ENCODE measurements at regions not wholly inside any gene's neighbourhood (a gene's known extent, or its start where the extent isn't known, plus 50 kb on each side); places are given as distances from the start of the nearest gene placed in this dataset.
"Not testable (repeated sequence)": the region's sequence is repeated elsewhere in the genome, so short reads cannot be mapped to it uniquely, and the experiment has no call there.

GRCh38 chr2:2586931-2587330 is 255.9 kb upstream of the MYT1L start:
- DNase-seq, result no peak

DNA sequence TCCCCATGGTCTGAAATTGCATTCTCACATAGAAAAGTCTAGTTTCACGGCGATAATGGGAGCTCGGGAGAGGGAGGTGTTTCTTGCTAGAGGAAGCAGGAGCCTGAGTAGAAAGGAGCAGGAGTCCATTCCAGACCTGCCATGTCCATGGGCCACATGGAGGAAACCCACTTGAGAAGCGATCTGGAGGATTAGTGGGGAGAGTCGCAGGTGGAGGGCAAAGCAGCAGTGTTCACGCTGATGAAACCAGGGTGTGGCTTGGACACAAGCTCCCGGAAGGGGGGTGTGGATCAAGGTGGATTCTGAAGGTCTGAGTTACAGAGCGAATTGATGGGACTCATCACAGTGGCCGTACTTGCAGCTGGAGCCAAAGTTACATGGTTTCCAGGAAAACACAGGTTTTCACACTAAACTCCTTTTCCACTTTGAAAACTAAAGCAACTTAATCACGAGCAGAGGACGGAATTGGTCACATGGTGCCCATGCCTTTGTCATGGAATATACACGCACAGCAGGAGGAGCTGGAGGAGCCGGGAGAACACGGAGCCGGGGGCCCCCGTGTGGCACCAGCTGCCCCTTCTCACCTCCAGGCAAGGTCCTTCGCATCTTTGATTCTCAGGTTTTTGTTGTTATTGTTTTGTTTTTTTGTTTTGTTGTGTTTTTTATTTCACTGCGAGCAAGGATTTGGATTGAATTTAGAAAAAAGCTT is 255.1 kb upstream of the MYT1L start:
- no peak for DNase-seq

- DNase-seq, result no peak
Observed at GRCh38 chr2:2582998-2583545, 252.0 kb upstream of the MYT1L start.

GRCh38 chr2:2581331-2582159 is 250.5 kb upstream of the MYT1L start:
- no peak for DNase-seq

GRCh38 chr2:2580841-2581240 is 249.8 kb upstream of the MYT1L start:
- not testable (repeated sequence) for DNase-seq

- no peak for DNase-seq
Observed at GRCh38 chr2:2580341-2580740, 249.3 kb upstream of the MYT1L start.

DNA sequence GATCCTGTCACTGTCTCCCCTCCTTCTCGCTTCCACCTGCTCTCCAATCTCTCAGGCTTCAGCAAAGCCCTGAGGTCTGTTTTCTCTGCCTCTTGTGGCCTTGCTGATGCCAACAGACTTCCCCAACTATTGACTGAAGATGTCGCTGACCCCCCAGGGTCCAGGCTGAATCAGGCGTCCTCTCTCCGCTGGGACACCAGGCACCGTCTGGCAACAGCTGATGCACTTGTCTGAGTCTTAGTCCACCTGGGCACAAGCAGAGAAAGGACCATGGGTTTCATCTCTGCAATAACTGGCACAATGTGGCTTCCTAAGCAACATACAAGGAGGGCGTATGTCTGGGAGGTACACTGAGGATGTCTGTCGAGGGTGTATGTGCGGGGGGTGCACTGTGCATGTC is 248.7 kb upstream of the MYT1L start:
- no peak for DNase-seq

- DNase-seq, result peak; percentile 62
Observed at GRCh38 chr2:2577407-2577831, 246.3 kb upstream of the MYT1L start.

DNA sequence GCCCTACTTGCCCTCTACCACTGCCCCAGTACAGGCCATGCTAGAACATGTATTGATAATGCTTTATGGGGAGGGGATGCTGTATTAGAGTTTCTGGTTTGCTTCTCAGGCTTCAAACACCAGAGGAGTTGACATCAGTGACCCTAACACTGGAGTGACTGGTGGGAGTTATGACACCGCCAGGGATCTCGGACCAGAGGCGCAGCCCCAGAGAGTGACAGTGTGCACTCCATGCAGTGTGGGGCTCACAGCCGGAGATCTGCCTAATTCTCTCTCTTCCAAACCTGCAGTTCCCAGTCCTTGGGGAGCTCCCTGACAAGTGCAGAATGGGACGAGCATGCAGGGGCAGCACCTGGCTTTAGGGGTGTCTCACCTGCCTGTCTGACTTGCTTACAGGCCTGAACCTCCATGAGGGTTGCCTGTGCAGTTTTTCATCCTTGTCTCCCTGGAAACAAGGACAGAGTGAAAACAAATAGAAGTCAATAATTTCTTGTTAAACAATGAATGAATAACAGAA is 244.9 kb upstream of the MYT1L start:
- DNase-seq, result no peak

DNA sequence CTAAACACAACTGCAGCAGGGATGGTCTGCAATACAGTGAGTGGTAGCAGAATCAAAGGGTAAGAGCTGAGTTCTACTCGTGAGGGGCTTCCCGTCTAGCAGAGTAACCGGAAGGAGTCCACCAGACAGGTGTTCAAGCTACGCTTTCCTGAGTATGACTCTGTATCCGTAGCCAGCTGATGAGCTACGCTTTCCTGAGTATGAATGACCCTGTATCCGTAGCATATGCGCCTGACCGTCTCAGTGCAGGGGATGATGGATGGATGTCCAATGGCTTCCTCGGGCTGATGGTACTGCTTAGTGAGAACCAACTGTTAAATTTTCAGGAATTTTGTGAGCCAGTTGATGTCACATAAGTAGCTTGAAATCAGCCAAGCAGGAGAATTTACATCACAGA is 244.1 kb upstream of the MYT1L start:
- DNase-seq, result no peak

- DNase-seq, result no peak
Observed at GRCh38 chr2:2574401-2575180, 243.5 kb upstream of the MYT1L start.

GRCh38 chr2:2573658-2574293 is 242.7 kb upstream of the MYT1L start:
- DNase-seq, result no peak

- DNase-seq, result no peak
Observed at GRCh38 chr2:2573205-2573604, 242.1 kb upstream of the MYT1L start.

DNA sequence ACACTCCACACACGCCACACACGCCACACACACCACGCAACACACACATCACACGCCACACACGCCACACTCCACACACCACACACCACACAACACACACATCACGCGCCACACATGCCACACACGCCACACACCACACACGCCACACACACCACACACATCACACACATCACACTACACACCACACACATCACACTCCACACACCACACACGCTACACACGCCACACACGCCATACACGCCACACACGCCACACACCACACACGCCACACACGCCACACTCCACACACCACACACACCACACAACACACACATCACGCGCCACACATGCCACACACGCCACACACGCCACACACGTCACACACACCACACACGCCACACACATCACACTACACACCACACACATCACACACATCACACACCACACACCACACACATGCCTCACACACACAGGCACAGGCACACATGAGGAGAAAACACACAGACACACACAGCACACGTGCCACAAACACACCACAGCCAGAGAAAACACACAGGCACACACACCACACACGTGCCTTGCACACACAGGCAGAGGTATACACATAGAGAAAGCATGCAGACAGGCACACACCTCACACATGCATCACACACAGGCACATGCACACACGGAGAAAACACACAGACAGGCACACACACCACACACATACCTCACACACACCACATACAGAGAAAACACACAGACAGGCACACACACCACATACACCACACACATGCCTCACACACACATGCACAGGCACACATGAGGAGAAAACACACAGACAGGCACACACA is 241.5 kb upstream of the MYT1L start:
- DNase-seq, result no peak

- no peak for DNase-seq
Observed at GRCh38 chr2:2571301-2572150, 240.5 kb upstream of the MYT1L start.

GRCh38 chr2:2570871-2571270 is 239.8 kb upstream of the MYT1L start:
- DNase-seq, result no peak

DNA sequence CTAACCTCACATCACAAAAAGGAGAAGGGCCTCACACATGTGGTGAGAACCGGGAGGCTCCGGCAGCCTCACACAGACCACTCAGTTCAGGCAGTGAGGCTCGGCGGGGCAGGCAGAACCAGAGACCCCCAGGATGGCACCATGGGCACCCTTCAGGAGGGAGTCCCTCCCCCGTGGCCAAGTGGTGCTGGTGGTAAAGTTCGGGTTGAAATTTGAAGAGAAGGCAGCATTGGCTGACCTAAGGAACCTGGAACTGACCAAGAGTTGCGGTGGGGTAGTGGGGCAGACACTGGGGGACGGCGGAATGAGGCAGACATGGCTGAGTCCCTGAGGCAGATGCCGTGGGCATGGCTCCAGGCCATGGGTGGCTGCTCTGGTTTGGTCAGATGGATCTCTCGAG is 239.3 kb upstream of the MYT1L start:
- DNase-seq, result no peak

- no peak for DNase-seq
Observed at GRCh38 chr2:2569836-2570235, 238.8 kb upstream of the MYT1L start.

DNA sequence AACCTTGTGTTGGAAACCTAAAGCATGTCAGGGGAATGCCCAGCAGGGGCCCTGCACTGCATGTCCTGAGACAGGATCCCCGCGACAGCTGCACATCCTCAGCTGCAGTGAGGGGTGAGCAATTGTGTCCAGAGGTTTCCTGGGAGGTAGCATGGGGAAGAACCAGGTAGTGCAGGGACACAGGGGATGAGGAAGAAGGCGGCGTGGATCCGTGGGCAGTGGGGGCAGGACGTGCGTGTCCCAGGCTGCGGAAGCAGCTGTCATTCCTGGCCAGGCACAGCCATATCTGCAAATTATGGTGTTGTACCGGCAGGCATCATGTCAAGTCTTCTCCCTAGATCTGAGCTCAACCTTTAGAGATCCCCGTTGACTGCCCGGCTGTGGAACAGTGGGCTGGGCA is 238.2 kb upstream of the MYT1L start:
- no peak for DNase-seq

GRCh38 chr2:2568411-2568810 is 237.3 kb upstream of the MYT1L start:
- DNase-seq, result no peak

All from tongue (tissue), 1 donor.